B cell (primary cell): ENCODE measurements at regions not wholly inside any gene's neighbourhood (a gene's known extent, or its start where the extent isn't known, plus 50 kb on each side); places are given as distances from the start of the nearest gene placed in this dataset.

Source experiments
- ATAC-seq: fragments of 200-7000 bp; cut with Tn5 transposase; one replicate; pipeline ENCODE4 v1.10.0; 2021; ENCODE audit warnings: low read depth, mild to moderate bottlenecking, moderate number of reproducible peaks, moderate library complexity
- CTCF ChIA-PET: fragments of 350-600 bp; sonication (Branson Sonifier 250); formaldehyde crosslinking; loops from one replicate; lab custom pipeline; 2021; ENCODE audit warnings: antibody characterized with exemption, inconsistent platforms; lab: Charles Lee
- POLR2A ChIA-PET: fragments of 350-600 bp; sonication (Branson Sonifier 250); formaldehyde crosslinking; loops from one replicate; lab custom pipeline; 2021; ENCODE audit warnings: antibody characterized with exemption; lab: Charles Lee
- DNase-seq: peaks from one replicate; pipeline ENCODE4 v3.0.0; 2013
- H2AFZ ChIP-seq: 2 replicates; pipeline ENCODE4 v1.6.1; 2012; ENCODE audit warnings: mild to moderate bottlenecking, low read depth, low read length; ENCODE audit not compliant: insufficient read depth, poor library complexity, severe bottlenecking
- H3K27ac ChIP-seq, 2 donors: 1 replicate in 1 of 2; 2 replicates in 1 of 2; pipeline ENCODE4 v1.5.1; 2012 to 2013; ENCODE audit warnings: low read length in 2 of 2, mild to moderate bottlenecking in 2 of 2, moderate library complexity in 1 of 2
- H3K27me3 ChIP-seq, 4 experiments: fragments of 200-600 bp in 1 of 4; sonication (generic) in 1 of 4; replicated peaks in 1 of 4; 1 replicate in 2 of 4; 2 replicates in 2 of 4; pipeline versions ENCODE4 v1.6.1 to v1.7.0; 2013 to 2016; ENCODE audit warnings: low read length in 3 of 4, mild to moderate bottlenecking in 2 of 4, mixed read lengths in 1 of 4, moderate library complexity in 1 of 4; ENCODE audit not compliant: insufficient read depth in 4 of 4, control insufficient read depth in 3 of 4; ENCODE audit errors: control extremely low read depth in 1 of 4
- H3K36me3 ChIP-seq, 2 experiments: replicated peaks in 1 of 2; 1 replicate in 1 of 2; 2 replicates in 1 of 2; pipeline versions ENCODE4 v1.6.1 to v1.7.1; 2013; ENCODE audit warnings: low read length in 1 of 2; ENCODE audit not compliant: insufficient read depth in 2 of 2, control insufficient read depth in 1 of 2; ENCODE audit errors: control extremely low read depth in 1 of 2, extremely low read depth in 1 of 2
- H3K4me1 ChIP-seq, 2 donors: fragments of 200-600 bp in 1 of 2; sonication (generic) in 1 of 2; 1 replicate in 1 of 2; 2 replicates in 1 of 2; pipeline versions ENCODE4 v1.5.1 to v1.6.1; 2013 to 2017; ENCODE audit warnings: low read length in 2 of 2; ENCODE audit not compliant: control insufficient read depth in 2 of 2, insufficient read depth in 2 of 2
- H3K4me2 ChIP-seq: replicated peaks from 2 replicates; pipeline ENCODE3; 2012; ENCODE audit warnings: mild to moderate bottlenecking, low read depth, low read length; ENCODE audit not compliant: poor library complexity, severe bottlenecking
- H3K4me3 ChIP-seq, 5 experiments: fragments of 200-600 bp in 1 of 5; sonication (generic) in 1 of 5; 1 replicate in 3 of 5; 2 replicates in 2 of 5; pipeline versions ENCODE4 v1.5.1 to v1.7.0; 2011 to 2016; ENCODE audit warnings: low read length in 4 of 5, mild to moderate bottlenecking in 4 of 5, low read depth in 2 of 5, control low read depth in 1 of 5, moderate library complexity in 1 of 5; ENCODE audit not compliant: insufficient read depth in 1 of 5; ENCODE audit errors: control extremely low read depth in 1 of 5, extremely low read depth in 1 of 5
- H3K79me2 ChIP-seq: fragments of 200-600 bp; sonication (generic); one replicate; pipeline ENCODE4 v1.6.0; 2016; ENCODE audit warnings: low read length; ENCODE audit not compliant: control insufficient read depth, insufficient read depth
- H3K9ac ChIP-seq: fragments of 200-600 bp; sonication (generic); 2 replicates; pipeline ENCODE4 v1.6.1; 2017; ENCODE audit warnings: mild to moderate bottlenecking, low read length, moderate library complexity
- H3K9me3 ChIP-seq, 3 donors: one replicate each; pipeline versions ENCODE4 v1.6.1 to v1.7.1; 2013; ENCODE audit warnings: low read length in 2 of 3; ENCODE audit not compliant: control insufficient read depth in 2 of 3, insufficient read depth in 1 of 3; ENCODE audit errors: control extremely low read depth in 1 of 3
- H4K20me1 ChIP-seq: 2 replicates; pipeline ENCODE4 v1.6.0; 2012; ENCODE audit warnings: mild to moderate bottlenecking, low read length; ENCODE audit not compliant: insufficient read depth, control insufficient read depth, poor library complexity, severe bottlenecking
- H3K27ac Mint-ChIP-seq: one replicate; pipeline ENCODE4 v1.8.0; 2021; ENCODE audit warnings: mixed read lengths
- H3K27me3 Mint-ChIP-seq: one replicate; pipeline ENCODE4 v1.8.0; 2021; ENCODE audit warnings: mixed read lengths
- H3K4me1 Mint-ChIP-seq: one replicate; pipeline ENCODE4 v1.8.0; 2021; ENCODE audit warnings: mixed read lengths
- H3K4me3 Mint-ChIP-seq: one replicate; pipeline ENCODE4 v1.8.0; 2021; ENCODE audit warnings: mixed read lengths
- H3K9me3 Mint-ChIP-seq: one replicate; pipeline ENCODE4 v1.8.0; 2022; ENCODE audit warnings: mixed read lengths; ENCODE audit not compliant: insufficient read depth
- CTCF ChIP-seq: fragments of 200-600 bp; IDR thresholded peaks from one replicate; pipeline ENCODE4 v1.8.0; 2022; ENCODE audit warnings: antibody characterized with exemption, mild to moderate bottlenecking
- EZH2 ChIP-seq: IDR thresholded peaks from 2 replicates; pipeline ENCODE4 v1.6.1; 2012; ENCODE audit warnings: borderline replicate concordance, low read depth, mild to moderate bottlenecking, moderate library complexity, low read length; ENCODE audit not compliant: insufficient read depth, poor library complexity, severe bottlenecking
- WGBS: methylation state at CpG from one replicate; pipeline ENCODE4 v1.1.5; 2013; ENCODE audit warnings: missing lambda C conversion rate; ENCODE audit not compliant: insufficient coverage; 5-methylcytosine and 5-hydroxymethylcytosine counted together
- intact Hi-C: fragments of 100-400 bp; cut with micrococcal nuclease; formaldehyde crosslinking; loops from one replicate; pipeline ENCODE4 v1.10.0; 2022

- ATAC-seq (no peak), DNase-seq (no peak)
- Histone ChIP-seq H3K9me3 (no peaks in the 10 kb centered on the region), H3K9ac (no peak overlapping the region), H3K4me2 (no peak overlapping the region), H4K20me1 (no peaks in the 10 kb centered on the region), H3K4me1 (no peaks in the 10 kb centered on the region), H2AFZ (no peak overlapping the region), H3K4me3 (no peak overlapping the region), H3K27me3 (no peaks in the 10 kb centered on the region), H3K79me2 (no peaks in the 10 kb centered on the region), H3K36me3 (no peaks in the 10 kb centered on the region), H3K27ac (no peak overlapping the region)
- Mint-ChIP-seq H3K4me1 (peaks cover 10% of the 10 kb centered on the region), H3K9me3 (no peaks in the 10 kb centered on the region), H3K4me3 (no peak overlapping the region), H3K27me3 (no peaks in the 10 kb centered on the region), H3K27ac (no peak overlapping the region)
- intact Hi-C loops = no loop called here
- ChIA-PET POLR2A (no interaction called here), CTCF (no interaction called here)
- 100% methylated on average over 1 of the region's 2 CpGs for WGBS
- TF ChIP-seq EZH2 (no peak), CTCF (no peak)
These were observed 358.3 kb upstream of the CFAP20DC start for GRCh38 chr3:59408047-59408624.

- Histone ChIP-seq H3K27me3 (no peaks in the 10 kb centered on the region), H3K4me1 (no peaks in the 10 kb centered on the region), H4K20me1 (no peaks in the 10 kb centered on the region), H2AFZ (no peak overlapping the region), H3K27ac (no peak overlapping the region), H3K9me3 (no peaks in the 10 kb centered on the region), H3K4me3 (no peak overlapping the region), H3K36me3 (no peaks in the 10 kb centered on the region), H3K9ac (no peak overlapping the region), H3K4me2 (no peak overlapping the region), H3K79me2 (no peaks in the 10 kb centered on the region)
- WGBS = 100% methylated on average over 3 of the region's 5 CpGs
- Mint-ChIP-seq H3K27me3 (no peaks in the 10 kb centered on the region), H3K4me1 (peaks cover 10% of the 10 kb centered on the region), H3K27ac (no peak overlapping the region), H3K4me3 (no peak overlapping the region), H3K9me3 (no peaks in the 10 kb centered on the region)
- TF ChIP-seq CTCF = no peak
- TF ChIP-seq EZH2 = no peak
- intact Hi-C loops = no loop called here
- ATAC-seq (no peak), DNase-seq (no peak)
- ChIA-PET CTCF (no interaction called here), POLR2A (no interaction called here)
These were observed 357.6 kb upstream of the CFAP20DC start for GRCh38 chr3:59407425-59407824.
